Neural cell (in vitro differentiated cells): ENCODE measurements at regions not wholly inside any gene's neighbourhood (a gene's known extent, or its start where the extent isn't known, plus 50 kb on each side); places are given as distances from the start of the nearest gene placed in this dataset.

ENCODE experiments used
- H2AFZ ChIP-seq: fragments of 200-600, 300-800 bp; sonication (generic), shearing (Covaris generic); 2 replicates; pipeline ENCODE4 v1.6.0; 2014; ENCODE audit warnings: low read depth, mild to moderate bottlenecking, antibody characterized with exemption, low read length, moderate library complexity
- H3F3A ChIP-seq: fragments of 200-600 bp; shearing (Covaris generic); 2 replicates; pipeline ENCODE4 v1.6.1; 2016; ENCODE audit warnings: mild to moderate bottlenecking, moderate library complexity, mixed read lengths, antibody characterized with exemption, low read length; ENCODE audit not compliant: insufficient read depth, poor library complexity, severe bottlenecking
- H3K27ac ChIP-seq: fragments of 200-600, 300-800 bp; sonication (generic), shearing (Covaris generic); 2 replicates; pipeline ENCODE4 v1.5.1; 2014; ENCODE audit warnings: mild to moderate bottlenecking, low read length, moderate library complexity
- H3K27me3 ChIP-seq: fragments of 300-800, 200-600 bp; sonication (generic), shearing (Covaris generic); 2 replicates; pipeline ENCODE4 v1.6.0; 2014; ENCODE audit warnings: mild to moderate bottlenecking, low read depth, low read length, moderate library complexity; ENCODE audit not compliant: insufficient read depth
- H3K36me3 ChIP-seq: fragments of 300-800, 200-600 bp; sonication (generic), shearing (Covaris generic); 2 replicates; pipeline ENCODE4 v1.5.1; 2014; ENCODE audit warnings: mild to moderate bottlenecking, antibody characterized with exemption, low read length, moderate library complexity; ENCODE audit not compliant: insufficient read depth
- H3K4me2 ChIP-seq: fragments of 300-800, 200-600 bp; sonication (generic), shearing (Covaris generic); 2 replicates; pipeline ENCODE4 v1.6.0; 2014; ENCODE audit warnings: mild to moderate bottlenecking, low read length
- H3K4me3 ChIP-seq: fragments of 300-800, 200-600 bp; sonication (generic), shearing (Covaris generic); 2 replicates; pipeline ENCODE4 v1.5.1; 2014; ENCODE audit warnings: mild to moderate bottlenecking, low read length, moderate library complexity
- H3K79me2 ChIP-seq: fragments of 200-600 bp; shearing (Covaris generic); replicated peaks from 2 replicates; pipeline ENCODE4 v1.6.0; 2014; ENCODE audit warnings: mild to moderate bottlenecking, low read length, moderate library complexity; ENCODE audit not compliant: insufficient read depth
- H3K9ac ChIP-seq: fragments of 300-800, 200-600 bp; sonication (generic), shearing (Covaris generic); 2 replicates; pipeline ENCODE4 v1.6.1; 2016; ENCODE audit warnings: mild to moderate bottlenecking, low read length, mixed read lengths
- H3K9me2 ChIP-seq: fragments of 200-600 bp; shearing (Covaris generic); 2 replicates; pipeline ENCODE4 v1.6.1; 2016; ENCODE audit warnings: mild to moderate bottlenecking, low read length, mixed read lengths; ENCODE audit not compliant: insufficient read depth
- H3K9me3 ChIP-seq: fragments of 200-600, 300-800 bp; sonication (generic), shearing (Covaris generic); 2 replicates; pipeline ENCODE4 v1.6.1; 2016; ENCODE audit warnings: mild to moderate bottlenecking, mixed run types, low read length, moderate library complexity, mixed read lengths
- H4K20me1 ChIP-seq: fragments of 200-600 bp; shearing (Covaris generic); 2 replicates; pipeline ENCODE4 v1.6.1; 2016; ENCODE audit warnings: mild to moderate bottlenecking, mixed run types; ENCODE audit not compliant: insufficient read depth
- CTCF ChIP-seq: fragments of 450-650 bp; IDR thresholded peaks from 2 replicates; pipeline ENCODE4 v1.5.1; 2014; ENCODE audit warnings: antibody characterized with exemption, mild to moderate bottlenecking, moderate library complexity; ENCODE audit not compliant: poor library complexity, severe bottlenecking
- EP300 ChIP-seq: fragments of 450-650 bp; conservative IDR thresholded peaks from 2 replicates; pipeline ENCODE4 v1.6.1; 2014; ENCODE audit warnings: antibody characterized with exemption, mild to moderate bottlenecking, moderate library complexity; ENCODE audit not compliant: poor library complexity, severe bottlenecking
- EZH2 ChIP-seq: fragments of 200-600, 300-800 bp; shearing (Covaris generic), sonication (generic); IDR thresholded peaks from 2 replicates; pipeline ENCODE4 v1.6.1; 2014; ENCODE audit warnings: antibody characterized with exemption, low read length, borderline replicate concordance, mild to moderate bottlenecking; ENCODE audit not compliant: insufficient read depth, poor library complexity, severe bottlenecking
- MXI1 ChIP-seq: fragments of 450-650 bp; conservative IDR thresholded peaks from 2 replicates; pipeline ENCODE4 v1.6.1; 2014; ENCODE audit warnings: antibody characterized with exemption, mild to moderate bottlenecking; ENCODE audit not compliant: poor library complexity, severe bottlenecking
- POLR2AphosphoS5 ChIP-seq: IDR thresholded peaks from 2 replicates; pipeline ENCODE4 v1.6.1; 2012
- RAD21 ChIP-seq: fragments of 450-650 bp; conservative IDR thresholded peaks from 2 replicates; pipeline ENCODE4 v1.6.1; 2014; ENCODE audit warnings: antibody characterized with exemption, mild to moderate bottlenecking, moderate library complexity
- REST ChIP-seq: IDR thresholded peaks from 2 replicates; pipeline ENCODE4 v1.6.1; 2012; ENCODE audit warnings: borderline replicate concordance
- SMC3 ChIP-seq: fragments of 450-650 bp; conservative IDR thresholded peaks from 2 replicates; pipeline ENCODE4 v1.6.1; 2014; ENCODE audit warnings: antibody characterized with exemption, mild to moderate bottlenecking, moderate library complexity; ENCODE audit not compliant: poor library complexity
- TAF1 ChIP-seq: IDR thresholded peaks from 2 replicates; pipeline ENCODE4 v1.6.1; 2012; ENCODE audit warnings: low read depth

- no peak overlapping the region for H3K4me2 ChIP-seq
- TF ChIP-seq MXI1 (no peak), CTCF (no peak), SMC3 (no peak), REST (no peak), POLR2AphosphoS5 (no peak), TAF1 (no peak), EP300 (no peak), EZH2 (no peak), RAD21 (no peak)
- no peaks in the 10 kb centered on the region for H3F3A ChIP-seq
- H3K27ac ChIP-seq: no peak overlapping the region
- H3K4me3 ChIP-seq: no peak overlapping the region
- H4K20me1 ChIP-seq: no peaks in the 10 kb centered on the region
- H3K9me2 ChIP-seq: no peaks in the 10 kb centered on the region
- no peaks in the 10 kb centered on the region for H3K79me2 ChIP-seq
- no peaks in the 10 kb centered on the region for H3K36me3 ChIP-seq
- H3K9ac ChIP-seq: no peak overlapping the region
- no peaks in the 10 kb centered on the region for H3K27me3 ChIP-seq
- H3K9me3 ChIP-seq: no peaks in the 10 kb centered on the region
- no peak overlapping the region for H2AFZ ChIP-seq
These were observed 105.3 kb downstream of the SLC6A15 start for GRCh38 chr12:84807249-84807648.

GRCh38 chr12:84805474-84805858 lies 107.1 kb downstream of the SLC6A15 start:
- Histone ChIP-seq H3K27ac (no peak overlapping the region), H3K36me3 (no peaks in the 10 kb centered on the region), H3K9ac (no peak overlapping the region), H3K4me2 (no peak overlapping the region), H3K79me2 (no peaks in the 10 kb centered on the region), H3K4me3 (no peak overlapping the region), H3F3A (no peaks in the 10 kb centered on the region), H4K20me1 (no peaks in the 10 kb centered on the region), H2AFZ (no peak overlapping the region), H3K27me3 (no peaks in the 10 kb centered on the region), H3K9me3 (no peaks in the 10 kb centered on the region), H3K9me2 (no peaks in the 10 kb centered on the region)
- TF ChIP-seq REST: no peak
- TF ChIP-seq EP300: no peak
- no peak for TF ChIP-seq POLR2AphosphoS5
- no peak for TF ChIP-seq MXI1
- no peak for TF ChIP-seq SMC3
- no peak for TF ChIP-seq TAF1
- no peak for TF ChIP-seq RAD21
- no peak for TF ChIP-seq CTCF
- no peak for TF ChIP-seq EZH2
